Parathyroid adenoma (tissue), 2 donors: ENCODE measurements at regions not wholly inside any gene's neighbourhood (a gene's known extent, or its start where the extent isn't known, plus 50 kb on each side); places are given as distances from the start of the nearest gene placed in this dataset.

Experiments used
- H2AFZ ChIP-seq: fragments of 300-600 bp; sonication (generic); one replicate; pipeline ENCODE4 v1.7.0; 2017; ENCODE audit warnings: antibody characterized with exemption, mild to moderate bottlenecking
- H3K27ac ChIP-seq: fragments of 300-600 bp; sonication (generic); one replicate; pipeline ENCODE4 v1.7.0; 2017
- H3K27me3 ChIP-seq: fragments of 300-600 bp; sonication (generic); one replicate; pipeline ENCODE4 v1.7.0; 2017; ENCODE audit warnings: low read length; ENCODE audit not compliant: control insufficient read depth, insufficient read depth
- H3K36me3 ChIP-seq: fragments of 300-600 bp; sonication (generic); one replicate; pipeline ENCODE4 v1.7.0; 2017; ENCODE audit warnings: low read length; ENCODE audit not compliant: control insufficient read depth, insufficient read depth
- H3K4me1 ChIP-seq: fragments of 300-600 bp; sonication (generic); one replicate; pipeline ENCODE4 v1.7.0; 2017; ENCODE audit warnings: control low read depth
- H3K4me2 ChIP-seq: fragments of 300-600 bp; sonication (generic); one replicate; pipeline ENCODE4 v1.7.0; 2017; ENCODE audit warnings: low read length
- H3K4me3 ChIP-seq: fragments of 300-600 bp; sonication (generic); one replicate; pipeline ENCODE4 v1.7.0; 2017; ENCODE audit warnings: low read depth, low read length
- H3K79me2 ChIP-seq: fragments of 300-600 bp; sonication (generic); one replicate; pipeline ENCODE4 v1.7.0; 2017; ENCODE audit warnings: control low read depth
- H3K9ac ChIP-seq: fragments of 300-600 bp; sonication (generic); one replicate; pipeline ENCODE4 v1.7.0; 2017; ENCODE audit warnings: mild to moderate bottlenecking
- H3K9me3 ChIP-seq: fragments of 300-600 bp; sonication (generic); one replicate; pipeline ENCODE4 v1.7.0; 2017; ENCODE audit warnings: low read length; ENCODE audit not compliant: control insufficient read depth
- CTCF ChIP-seq: fragments of 300-600 bp; sonication (generic); IDR thresholded peaks from one replicate; pipeline ENCODE4 v1.7.0; 2017; ENCODE audit warnings: antibody characterized with exemption, mild to moderate bottlenecking
- donor health status: primary hyperparathyroidism.

- Histone ChIP-seq H3K79me2 (no peaks in the 10 kb centered on the region), H3K36me3 (no peaks in the 10 kb centered on the region), H3K4me1 (no peaks in the 10 kb centered on the region), H3K27me3 (no peaks in the 10 kb centered on the region), H2AFZ (no peak overlapping the region), H3K27ac (no peak overlapping the region), H3K4me2 (no peak overlapping the region), H3K9ac (no peak overlapping the region), H3K4me3 (no peak overlapping the region), H3K9me3 (no peaks in the 10 kb centered on the region)
- TF ChIP-seq CTCF = no peak
These were observed 211.1 kb upstream of the FAM78B start for GRCh38 chr1:166377896-166378295.

- Histone ChIP-seq H3K27me3 (no peaks in the 10 kb centered on the region), H3K79me2 (no peaks in the 10 kb centered on the region), H3K36me3 (no peaks in the 10 kb centered on the region), H3K9me3 (no peaks in the 10 kb centered on the region), H3K9ac (no peak overlapping the region), H2AFZ (no peak overlapping the region), H3K4me1 (no peaks in the 10 kb centered on the region), H3K4me3 (no peak overlapping the region), H3K27ac (no peak overlapping the region), H3K4me2 (no peak overlapping the region)
- TF ChIP-seq CTCF = no peak
These were observed 212.0 kb upstream of the FAM78B start for GRCh38 chr1:166378805-166379204.

- no peaks in the 10 kb centered on the region for H3K4me1 ChIP-seq
- no peak overlapping the region for H3K27ac ChIP-seq
- TF ChIP-seq CTCF = no peak
- no peak overlapping the region for H3K4me2 ChIP-seq
- no peaks in the 10 kb centered on the region for H3K9me3 ChIP-seq
- H3K9ac ChIP-seq = no peak overlapping the region
- no peaks in the 10 kb centered on the region for H3K79me2 ChIP-seq
- H3K4me3 ChIP-seq = no peak overlapping the region
- H3K36me3 ChIP-seq = no peaks in the 10 kb centered on the region
- H2AFZ ChIP-seq = no peak overlapping the region
- H3K27me3 ChIP-seq = no peaks in the 10 kb centered on the region
These were observed 212.6 kb upstream of the FAM78B start for GRCh38 chr1:166379447-166379846.

DNA sequence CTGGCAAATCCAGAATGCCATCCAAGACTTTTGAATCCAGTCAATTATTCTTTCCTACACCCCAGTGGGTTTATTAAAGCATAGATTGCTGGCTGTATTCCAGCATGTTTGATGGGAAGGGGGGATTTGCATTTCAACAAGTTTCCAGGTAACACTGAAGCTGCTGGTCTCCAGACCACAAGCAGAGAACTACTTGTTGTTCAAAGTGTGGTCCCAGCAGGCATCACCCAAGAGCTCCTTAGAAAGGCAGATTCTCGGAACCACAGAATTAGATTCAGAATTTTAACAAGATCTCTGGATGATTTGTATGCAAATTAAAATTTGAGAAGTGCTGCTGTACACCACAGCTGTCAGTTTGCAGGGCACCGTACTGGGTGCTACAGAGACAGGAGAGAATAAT lies 216.3 kb upstream of the FAM78B start:
- H3K79me2 ChIP-seq = no peaks in the 10 kb centered on the region
- H3K4me1 ChIP-seq = no peaks in the 10 kb centered on the region
- H3K36me3 ChIP-seq = no peaks in the 10 kb centered on the region
- H3K9me3 ChIP-seq = no peaks in the 10 kb centered on the region
- H3K27ac ChIP-seq = no peak overlapping the region
- H3K9ac ChIP-seq = no peak overlapping the region
- H3K27me3 ChIP-seq = no peaks in the 10 kb centered on the region
- H3K4me2 ChIP-seq = no peak overlapping the region
- H2AFZ ChIP-seq = no peak overlapping the region
- H3K4me3 ChIP-seq = no peak overlapping the region
- TF ChIP-seq CTCF = no peak

DNA sequence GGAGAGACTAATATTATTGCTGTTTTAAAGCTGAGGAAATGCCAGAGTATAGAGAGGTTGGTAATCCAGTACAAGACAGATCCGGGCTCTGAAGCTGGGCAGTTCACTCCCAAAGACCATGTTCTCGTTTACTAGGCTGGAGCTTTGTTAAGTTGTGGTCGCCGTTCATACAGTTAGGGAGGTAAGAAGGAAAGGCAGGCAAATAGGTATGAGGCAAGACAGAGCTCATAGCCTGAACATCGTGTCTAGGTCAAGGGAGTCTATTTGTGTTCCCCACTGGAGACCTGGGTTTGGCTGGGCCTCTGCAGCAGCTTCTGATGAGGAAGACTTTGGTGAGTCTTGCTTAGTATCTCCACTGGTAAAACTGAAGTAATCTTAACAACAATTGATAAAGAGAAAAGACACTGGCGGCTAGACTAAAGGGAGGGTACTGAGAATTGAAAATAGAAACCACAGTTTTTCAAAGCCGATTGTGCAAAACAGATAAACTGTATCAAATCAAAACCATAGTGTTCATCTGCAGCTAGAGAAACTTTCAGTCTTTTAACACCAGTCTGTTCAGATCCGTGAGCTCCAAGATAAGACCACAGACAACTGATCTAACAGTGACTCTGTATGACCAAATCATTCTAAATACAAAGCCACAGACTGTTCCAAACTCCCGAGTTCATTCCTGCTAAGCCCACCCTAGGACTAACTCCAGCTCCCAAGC lies 217.0 kb upstream of the FAM78B start:
- H3K4me1 ChIP-seq = no peaks in the 10 kb centered on the region
- no peak overlapping the region for H3K27ac ChIP-seq
- H3K9ac ChIP-seq = no peak overlapping the region
- H3K4me2 ChIP-seq = no peak overlapping the region
- no peaks in the 10 kb centered on the region for H3K36me3 ChIP-seq
- H3K79me2 ChIP-seq = no peaks in the 10 kb centered on the region
- no peak overlapping the region for H2AFZ ChIP-seq
- H3K9me3 ChIP-seq = no peaks in the 10 kb centered on the region
- no peak overlapping the region for H3K4me3 ChIP-seq
- no peaks in the 10 kb centered on the region for H3K27me3 ChIP-seq
- no peak for TF ChIP-seq CTCF
